B cell (primary cell): ENCODE measurements at regions not wholly inside any gene's neighbourhood (a gene's known extent, or its start where the extent isn't known, plus 50 kb on each side); places are given as distances from the start of the nearest gene placed in this dataset.

Source experiments
- EZH2 ChIP-seq: IDR thresholded peaks from 2 replicates; pipeline ENCODE4 v1.6.1; 2012; ENCODE audit warnings: borderline replicate concordance, low read depth, mild to moderate bottlenecking, moderate library complexity, low read length; ENCODE audit not compliant: insufficient read depth, poor library complexity, severe bottlenecking
- TF ChIP-seq, protein P1 (sequence below): fragments of 200-600 bp; IDR thresholded peaks from one replicate; pipeline ENCODE4 v1.8.0; 2022; ENCODE audit warnings: antibody characterized with exemption, mild to moderate bottlenecking

GRCh38 chr7:42692621-42693020 is 219.2 kb downstream of the C7orf25 start:
- TF ChIP-seq, protein P1, sequence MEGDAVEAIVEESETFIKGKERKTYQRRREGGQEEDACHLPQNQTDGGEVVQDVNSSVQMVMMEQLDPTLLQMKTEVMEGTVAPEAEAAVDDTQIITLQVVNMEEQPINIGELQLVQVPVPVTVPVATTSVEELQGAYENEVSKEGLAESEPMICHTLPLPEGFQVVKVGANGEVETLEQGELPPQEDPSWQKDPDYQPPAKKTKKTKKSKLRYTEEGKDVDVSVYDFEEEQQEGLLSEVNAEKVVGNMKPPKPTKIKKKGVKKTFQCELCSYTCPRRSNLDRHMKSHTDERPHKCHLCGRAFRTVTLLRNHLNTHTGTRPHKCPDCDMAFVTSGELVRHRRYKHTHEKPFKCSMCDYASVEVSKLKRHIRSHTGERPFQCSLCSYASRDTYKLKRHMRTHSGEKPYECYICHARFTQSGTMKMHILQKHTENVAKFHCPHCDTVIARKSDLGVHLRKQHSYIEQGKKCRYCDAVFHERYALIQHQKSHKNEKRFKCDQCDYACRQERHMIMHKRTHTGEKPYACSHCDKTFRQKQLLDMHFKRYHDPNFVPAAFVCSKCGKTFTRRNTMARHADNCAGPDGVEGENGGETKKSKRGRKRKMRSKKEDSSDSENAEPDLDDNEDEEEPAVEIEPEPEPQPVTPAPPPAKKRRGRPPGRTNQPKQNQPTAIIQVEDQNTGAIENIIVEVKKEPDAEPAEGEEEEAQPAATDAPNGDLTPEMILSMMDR: no peak
- no peak for TF ChIP-seq EZH2
